K562 (cell line): ENCODE measurements at regions not wholly inside any gene's neighbourhood (a gene's known extent, or its start where the extent isn't known, plus 50 kb on each side); places are given as distances from the start of the nearest gene placed in this dataset.

Experiments used
- ATAC-seq: fragments of 200-7000 bp; cut with Tn5 transposase; 3 replicates; pipeline ENCODE4 v1.9.1; 2020; ENCODE audit warnings: moderate library complexity
- BruUV-seq: library from RNA; stranded (reverse); fragments of 400-500 nt; replicated peaks from 2 replicates; lab custom pipeline; 2021; lab: Mats Ljungman, UMichigan
- CTCF ChIA-PET: fragments of 300-600 bp; formaldehyde crosslinking; extraction: SDS; loops from one replicate; lab custom pipeline; 2021; ENCODE audit warnings: low intra/inter-chr PET ratio; lab: Yijun Ruan, JAX
- POLR2A ChIA-PET: fragments of 300-600, 350-650 bp; sonication (Branson Sonifier 250); formaldehyde crosslinking; extraction: SDS; loops from one replicate; lab custom pipeline; 2021; ENCODE audit warnings: antibody characterized with exemption, inconsistent platforms; lab: Yijun Ruan, JAX
- DNase-seq, 4 experiments: peaks; one replicate each; pipeline versions ENCODE4 v3.0.0 to v3.0.0-alpha.2; 2011 to 2018; ENCODE audit warnings: low spot score in 3 of 4, mixed read lengths in 3 of 4; ENCODE audit errors: extremely low read depth in 1 of 4
- FAIRE-seq: peaks from 2 replicates; lab custom pipeline; 2011; peaks lifted over from hg19 to GRCh38; lab: Jason Lieb, UNC
- H2AFZ ChIP-seq: 2 replicates; pipeline ENCODE4 v1.6.0; 2011; ENCODE audit warnings: low read depth, low read length, control low read depth, inconsistent platforms
- H3K27ac ChIP-seq: fragments of 200-600 bp; 3 replicates; pipeline ENCODE4 v1.8.0; 2011; ENCODE audit warnings: low read depth, mild to moderate bottlenecking, control low read depth, inconsistent platforms, low read length, moderate library complexity, mixed read lengths; ENCODE audit errors: extremely low read depth
- H3K27me3 ChIP-seq, 2 experiments: fragments of 300-600 bp in 1 of 2; 2 replicates in 1 of 2; 3 replicates in 1 of 2; pipeline versions ENCODE4 v1.6.0 to v1.8.0; 2011; ENCODE audit warnings: inconsistent platforms in 2 of 2, low read length in 2 of 2, mild to moderate bottlenecking in 1 of 2, mixed read lengths in 1 of 2, moderate library complexity in 1 of 2; ENCODE audit not compliant: control insufficient read depth in 2 of 2, insufficient read depth in 2 of 2
- H3K36me3 ChIP-seq: fragments of 300-600 bp; 3 replicates; pipeline ENCODE4 v1.8.0; 2011; ENCODE audit warnings: mild to moderate bottlenecking, low read length, inconsistent platforms; ENCODE audit not compliant: control insufficient read depth, insufficient read depth
- H3K4me1 ChIP-seq, 2 experiments: fragments of 200-600 bp in 1 of 2; replicated peaks in 1 of 2; 2 replicates in 1 of 2; 3 replicates in 1 of 2; pipeline versions ENCODE4 v1.5.1 to v1.8.0; 2011; ENCODE audit warnings: inconsistent platforms in 2 of 2, low read length in 2 of 2, mild to moderate bottlenecking in 1 of 2, mixed read lengths in 1 of 2, moderate library complexity in 1 of 2; ENCODE audit not compliant: control insufficient read depth in 2 of 2, insufficient read depth in 2 of 2
- H3K4me2 ChIP-seq: 2 replicates; pipeline ENCODE4 v1.6.1; 2011; ENCODE audit warnings: low read length, control low read depth, inconsistent platforms, mixed read lengths; ENCODE audit not compliant: insufficient read depth
- H3K4me3 ChIP-seq: fragments of 200-600 bp; sonication (generic), shearing (Covaris generic); 2 replicates; pipeline ENCODE4 v1.5.1; 2016; ENCODE audit warnings: control low read depth, inconsistent platforms
- H3K79me2 ChIP-seq: fragments of 200-600 bp; 3 replicates; pipeline ENCODE4 v1.8.0; 2011; ENCODE audit warnings: low read length, inconsistent platforms; ENCODE audit not compliant: control insufficient read depth, insufficient read depth
- H3K9ac ChIP-seq, 2 experiments: 2 replicates each; pipeline versions ENCODE4 v1.6.0 to v1.6.1; 2011; ENCODE audit warnings: low read depth in 2 of 2, low read length in 2 of 2, control low read depth in 1 of 2, inconsistent platforms in 1 of 2, mild to moderate bottlenecking in 1 of 2, mixed read lengths in 1 of 2; ENCODE audit not compliant: insufficient read depth in 1 of 2
- H3K9me1 ChIP-seq: one replicate; pipeline ENCODE4 v1.6.0; 2011; ENCODE audit warnings: inconsistent platforms, mild to moderate bottlenecking, low read length, moderate library complexity; ENCODE audit not compliant: control insufficient read depth, insufficient read depth
- H3K9me3 ChIP-seq: replicated peaks from 2 replicates; pipeline ENCODE4 v1.5.1; 2011; ENCODE audit warnings: low read depth, low read length, inconsistent platforms; ENCODE audit not compliant: control insufficient read depth, insufficient read depth
- H4K20me1 ChIP-seq: replicated peaks from 2 replicates; pipeline ENCODE4 v1.6.1; 2011; ENCODE audit warnings: low read length, inconsistent platforms, mixed read lengths; ENCODE audit not compliant: control insufficient read depth, insufficient read depth
- CLOCK ChIP-seq: fragments of 250-450 bp; sonication (Bioruptor Pico); IDR thresholded peaks from 2 replicates; pipeline ENCODE4 v1.4.0; 2020; ENCODE audit warnings: mild to moderate bottlenecking, moderate library complexity, borderline replicate concordance
- DDX20 ChIP-seq: fragments of 450-650 bp; IDR thresholded peaks from 2 replicates; pipeline ENCODE4 v1.6.1; 2016; ENCODE audit warnings: missing genetic modification characterization, low read depth, mild to moderate bottlenecking, missing compliant biosample characterization, moderate library complexity
- ERF ChIP-seq: fragments of 450-650 bp; formaldehyde crosslinking; IDR thresholded peaks from 2 replicates; pipeline ENCODE4 v1.4.0; 2020; ENCODE audit warnings: mild to moderate bottlenecking, mixed read lengths
- ESRRA ChIP-seq: fragments of 450-650 bp; IDR thresholded peaks from 2 replicates; pipeline ENCODE4 v1.6.1; 2014; ENCODE audit warnings: low read depth, mild to moderate bottlenecking, moderate library complexity, borderline replicate concordance
- FOS ChIP-seq: IDR thresholded peaks from 3 replicates; pipeline ENCODE4 v1.6.1; 2011; ENCODE audit not compliant: insufficient read length; ENCODE audit errors: extremely low read depth
- GATAD2B ChIP-seq: fragments of 450-650 bp; IDR thresholded peaks from 2 replicates; pipeline ENCODE4 v1.6.1; 2017; ENCODE audit warnings: mild to moderate bottlenecking, borderline replicate concordance
- HDAC6 ChIP-seq: IDR thresholded peaks from 2 replicates; pipeline ENCODE4 v1.6.1; 2012; ENCODE audit warnings: low read depth, mild to moderate bottlenecking, control low read depth, inconsistent platforms, low read length, moderate library complexity
- IRF2 ChIP-seq: sonication (generic); formaldehyde crosslinking; IDR thresholded peaks from 2 replicates; pipeline ENCODE4 v1.8.1; 2022; ENCODE audit warnings: mild to moderate bottlenecking, missing genetic modification reagents
- MEIS2 ChIP-seq: fragments of 450-650 bp; IDR thresholded peaks from 2 replicates; pipeline ENCODE4 v1.6.1; 2014; ENCODE audit warnings: mild to moderate bottlenecking; ENCODE audit not compliant: partially characterized antibody
- MTA3 ChIP-seq: fragments of 450-650 bp; formaldehyde crosslinking; IDR thresholded peaks from 2 replicates; pipeline ENCODE4 v1.6.1; 2017; ENCODE audit warnings: mild to moderate bottlenecking, borderline replicate concordance
- MXD1 ChIP-seq: fragments of 250-450 bp; sonication (Bioruptor Pico); IDR thresholded peaks from 2 replicates; pipeline ENCODE4 v1.8.0; 2021; ENCODE audit warnings: borderline replicate concordance, mild to moderate bottlenecking, moderate library complexity; ENCODE audit not compliant: poor library complexity, severe bottlenecking
- MXI1 ChIP-seq: IDR thresholded peaks from 2 replicates; pipeline ENCODE4 v1.6.1; 2011; ENCODE audit warnings: low read depth, mild to moderate bottlenecking, improper control_type of control experiment, low read length
- SMARCA4 ChIP-seq: fragments of 450-650 bp; IDR thresholded peaks from 2 replicates; pipeline ENCODE4 v1.6.1; 2016
- TCF7 ChIP-seq: sonication (generic); IDR thresholded peaks from 2 replicates; pipeline ENCODE4 v1.6.1; 2016; ENCODE audit warnings: antibody characterized with exemption, borderline replicate concordance
- ZNF224 ChIP-seq: sonication (generic); formaldehyde crosslinking; IDR thresholded peaks from 2 replicates; pipeline ENCODE4 v1.8.0; 2022; ENCODE audit warnings: mild to moderate bottlenecking, missing genetic modification reagents
- ZNF263 ChIP-seq: sonication (generic); formaldehyde crosslinking; IDR thresholded peaks from 2 replicates; pipeline ENCODE4 v1.8.0; 2022; ENCODE audit warnings: mild to moderate bottlenecking, missing genetic modification reagents, borderline replicate concordance
- WGBS: fragments of 100-300 bp; shearing (Covaris generic); methylation state at CpG from one replicate; pipeline ENCODE4 v1.1.6; 2016; ENCODE audit warnings: low coverage, mixed read lengths; ENCODE audit not compliant: insufficient coverage; ENCODE audit errors: missing lambda C conversion rate; 5-methylcytosine and 5-hydroxymethylcytosine counted together
- in situ Hi-C: fragments of 300-500 bp; cut with MboI; formaldehyde crosslinking; loops from 4 replicates; pipeline ENCODE4 v1.15.0; 2018; ENCODE audit warnings: inconsistent platforms, mixed read lengths
- intact Hi-C: fragments of 100-400 bp; cut with micrococcal nuclease; formaldehyde crosslinking; loops from 2 replicates; pipeline ENCODE4 v1.14.2; 2022

- H3K4me2 ChIP-seq: no peak overlapping the region
- POLR2A ChIA-PET: no interaction called here
- no TSS peak for BruUV-seq
- H2AFZ ChIP-seq: no peak overlapping the region
- no peak for DNase-seq
- no peaks in the 10 kb centered on the region for H3K9me3 ChIP-seq
- CTCF ChIA-PET: no interaction called here
- H3K79me2 ChIP-seq: no peaks in the 10 kb centered on the region
- no peak for FAIRE-seq
- no peaks in the 10 kb centered on the region for H3K36me3 ChIP-seq
- intact Hi-C loops: no loop called here
- H4K20me1 ChIP-seq: no peaks in the 10 kb centered on the region
- in situ Hi-C loops: no loop called here
- ATAC-seq: no peak
- H3K27ac ChIP-seq: no peak overlapping the region
- H3K4me1 ChIP-seq: no peaks in the 10 kb centered on the region
- no peaks in the 10 kb centered on the region for H3K9me1 ChIP-seq
- 0% methylated on average over 4 of the region's 4 CpGs for WGBS
- no peak overlapping the region for H3K4me3 ChIP-seq
- no peak overlapping the region for H3K9ac ChIP-seq
- no peaks in the 10 kb centered on the region for H3K27me3 ChIP-seq
- TF ChIP-seq CLOCK (CRISPR knock-in tag): no peak
- TF ChIP-seq ESRRA: no peak
- TF ChIP-seq MXI1: no peak
- TF ChIP-seq MXD1 (CRISPR knock-in tag): no peak
- no peak for TF ChIP-seq ZNF263 (CRISPR knock-in tag)
- no peak for TF ChIP-seq ERF (CRISPR knock-in tag)
- TF ChIP-seq DDX20: no peak
- no peak for TF ChIP-seq ZNF224 (CRISPR knock-in tag)
- no peak for TF ChIP-seq MTA3
- TF ChIP-seq HDAC6: no peak
- no peak for TF ChIP-seq MEIS2
- no peak for TF ChIP-seq TCF7
- no peak for TF ChIP-seq SMARCA4
- no peak for TF ChIP-seq IRF2 (CRISPR knock-in tag)
- TF ChIP-seq GATAD2B: no peak
- no peak for TF ChIP-seq FOS
Measured at GRCh38 chr5:166172597-166172996, 2118.8 kb upstream of the WWC1 start.
